Glutamatergic neuron (in vitro differentiated cells): ENCODE measurements at regions not wholly inside any gene's neighbourhood (a gene's known extent, or its start where the extent isn't known, plus 50 kb on each side); places are given as distances from the start of the nearest gene placed in this dataset.

ENCODE experiments used
- DNase-seq: peaks from one replicate; pipeline ENCODE4 v3.0.0; 2022
- H3K27ac Mint-ChIP-seq: one replicate; pipeline ENCODE4 v1.8.0; 2020; ENCODE audit warnings: mild to moderate bottlenecking, mixed read lengths, inconsistent platforms; ENCODE audit not compliant: unreplicated experiment
- H3K27me3 Mint-ChIP-seq: one replicate; pipeline ENCODE4 v1.8.0; 2020; ENCODE audit warnings: mild to moderate bottlenecking, moderate library complexity, mixed read lengths, inconsistent platforms; ENCODE audit not compliant: unreplicated experiment
- H3K36me3 Mint-ChIP-seq: one replicate; pipeline ENCODE4 v1.8.0; 2020; ENCODE audit warnings: mild to moderate bottlenecking, mixed read lengths, inconsistent platforms; ENCODE audit not compliant: unreplicated experiment
- H3K4me1 Mint-ChIP-seq: one replicate; pipeline ENCODE4 v1.8.0; 2020; ENCODE audit warnings: mild to moderate bottlenecking, low read depth, mixed read lengths, inconsistent platforms; ENCODE audit not compliant: unreplicated experiment
- H3K4me3 Mint-ChIP-seq: one replicate; pipeline ENCODE4 v1.8.0; 2020; ENCODE audit warnings: mild to moderate bottlenecking, mixed read lengths, inconsistent platforms; ENCODE audit not compliant: unreplicated experiment
- H3K9me3 Mint-ChIP-seq: one replicate; pipeline ENCODE4 v1.8.0; 2020; ENCODE audit warnings: mild to moderate bottlenecking, moderate library complexity, mixed read lengths, inconsistent platforms; ENCODE audit not compliant: unreplicated experiment
- TF ChIP-seq, protein P1 (sequence below): fragments of 200-600 bp; sonication (generic); IDR thresholded peaks from one replicate; pipeline ENCODE4 v1.5.0; 2021; ENCODE audit not compliant: partially characterized antibody, unreplicated experiment

- H3K4me3 Mint-ChIP-seq: no peak overlapping the region
- H3K27ac Mint-ChIP-seq: peak overlapping the region; percentile 92
- H3K27me3 Mint-ChIP-seq: peaks cover 11% of the 10 kb centered on the region
- H3K9me3 Mint-ChIP-seq: peaks cover 17% of the 10 kb centered on the region
- H3K4me1 Mint-ChIP-seq: peaks cover 59% of the 10 kb centered on the region
- H3K36me3 Mint-ChIP-seq: peaks cover 4% of the 10 kb centered on the region
- DNase-seq: peak; percentile 53
- TF ChIP-seq, protein P1, sequence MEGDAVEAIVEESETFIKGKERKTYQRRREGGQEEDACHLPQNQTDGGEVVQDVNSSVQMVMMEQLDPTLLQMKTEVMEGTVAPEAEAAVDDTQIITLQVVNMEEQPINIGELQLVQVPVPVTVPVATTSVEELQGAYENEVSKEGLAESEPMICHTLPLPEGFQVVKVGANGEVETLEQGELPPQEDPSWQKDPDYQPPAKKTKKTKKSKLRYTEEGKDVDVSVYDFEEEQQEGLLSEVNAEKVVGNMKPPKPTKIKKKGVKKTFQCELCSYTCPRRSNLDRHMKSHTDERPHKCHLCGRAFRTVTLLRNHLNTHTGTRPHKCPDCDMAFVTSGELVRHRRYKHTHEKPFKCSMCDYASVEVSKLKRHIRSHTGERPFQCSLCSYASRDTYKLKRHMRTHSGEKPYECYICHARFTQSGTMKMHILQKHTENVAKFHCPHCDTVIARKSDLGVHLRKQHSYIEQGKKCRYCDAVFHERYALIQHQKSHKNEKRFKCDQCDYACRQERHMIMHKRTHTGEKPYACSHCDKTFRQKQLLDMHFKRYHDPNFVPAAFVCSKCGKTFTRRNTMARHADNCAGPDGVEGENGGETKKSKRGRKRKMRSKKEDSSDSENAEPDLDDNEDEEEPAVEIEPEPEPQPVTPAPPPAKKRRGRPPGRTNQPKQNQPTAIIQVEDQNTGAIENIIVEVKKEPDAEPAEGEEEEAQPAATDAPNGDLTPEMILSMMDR: no peak
Observed at GRCh38 chr1:11417162-11417561, 61.8 kb upstream of the DISP3 start.

DNA sequence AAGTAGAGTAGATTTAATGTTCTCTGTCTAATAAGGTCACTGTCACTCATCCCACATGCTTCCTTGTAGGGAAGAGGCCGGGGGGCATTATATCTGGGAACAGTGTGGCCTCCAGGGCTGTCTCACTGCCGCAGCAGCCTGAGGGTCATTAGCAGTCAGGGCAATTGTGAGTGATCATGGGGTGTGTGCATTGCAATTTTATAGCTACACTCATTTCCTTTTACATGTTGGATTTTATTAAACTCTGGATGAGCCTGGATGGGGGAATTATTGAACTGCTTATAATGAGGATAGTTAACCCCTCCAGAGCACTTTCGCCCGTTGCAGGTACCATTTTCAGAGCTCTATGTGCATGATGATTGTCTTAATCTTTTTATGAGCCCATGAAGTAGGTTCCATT, 60.9 kb upstream of the DISP3 start:
- H3K4me3 Mint-ChIP-seq: no peak overlapping the region
- peaks cover 60% of the 10 kb centered on the region for H3K4me1 Mint-ChIP-seq
- H3K36me3 Mint-ChIP-seq: peaks cover 4% of the 10 kb centered on the region
- TF ChIP-seq, protein P1: no peak
- DNase-seq: no peak
- peaks cover 15% of the 10 kb centered on the region for H3K9me3 Mint-ChIP-seq
- H3K27ac Mint-ChIP-seq: peak overlapping the region; percentile 22
- peaks cover 11% of the 10 kb centered on the region for H3K27me3 Mint-ChIP-seq

DNA sequence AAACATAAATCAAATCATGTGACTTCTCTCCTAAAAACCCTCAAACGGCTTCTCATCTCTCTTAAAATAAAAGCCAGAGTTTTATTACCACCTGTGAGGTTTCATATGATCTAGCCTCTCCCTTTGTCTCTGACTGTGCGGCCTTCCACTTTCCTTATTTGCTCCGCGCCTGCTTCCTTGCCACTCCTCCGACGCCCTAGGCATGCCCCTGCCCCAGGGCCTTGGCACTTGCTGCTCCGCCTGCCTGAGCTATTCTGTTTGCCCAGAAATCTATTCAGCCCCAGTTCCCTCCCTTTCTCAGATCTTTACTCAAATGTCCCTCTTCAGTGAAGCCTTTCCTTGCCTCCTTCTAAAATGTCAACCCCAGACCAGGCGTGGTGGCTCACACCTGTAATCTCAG, 57.5 kb upstream of the DISP3 start:
- no peak overlapping the region for H3K27ac Mint-ChIP-seq
- TF ChIP-seq, protein P1: no peak
- no peak overlapping the region for H3K4me3 Mint-ChIP-seq
- H3K27me3 Mint-ChIP-seq: peaks cover 9% of the 10 kb centered on the region
- peaks cover 40% of the 10 kb centered on the region for H3K4me1 Mint-ChIP-seq
- DNase-seq: no peak
- H3K9me3 Mint-ChIP-seq: peaks cover 12% of the 10 kb centered on the region
- peaks cover 4% of the 10 kb centered on the region for H3K36me3 Mint-ChIP-seq

DNA sequence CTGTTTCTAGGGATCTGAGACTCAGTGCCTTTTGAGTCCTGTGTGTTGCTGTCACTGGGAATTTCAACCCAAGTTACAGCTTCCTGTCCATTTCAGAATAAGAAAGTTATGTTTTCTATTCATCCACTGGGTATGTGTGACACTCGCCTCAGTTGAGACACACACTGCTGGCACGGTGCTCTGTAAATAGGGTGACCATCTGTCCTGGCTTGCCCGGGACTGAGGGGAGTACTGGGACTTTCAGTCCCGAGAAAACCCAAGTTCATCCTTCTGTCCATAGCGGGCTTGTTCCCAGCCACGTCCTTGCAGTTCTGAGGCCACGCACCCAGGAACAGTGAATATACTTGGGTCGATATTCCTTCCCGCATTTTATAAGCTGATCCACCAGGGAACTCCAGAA, 56.3 kb upstream of the DISP3 start:
- Mint-ChIP-seq H3K36me3 (peaks cover 4% of the 10 kb centered on the region), H3K4me3 (no peak overlapping the region), H3K27ac (no peak overlapping the region), H3K4me1 (peaks cover 30% of the 10 kb centered on the region), H3K27me3 (peaks cover 2% of the 10 kb centered on the region), H3K9me3 (peaks cover 4% of the 10 kb centered on the region)
- no peak for DNase-seq
- TF ChIP-seq, protein P1: no peak

GRCh38 chr1:11426617-11427016, 52.3 kb upstream of the DISP3 start:
- H3K36me3 Mint-ChIP-seq: no peaks in the 10 kb centered on the region
- TF ChIP-seq, protein P1: no peak
- no peak for DNase-seq

More at GRCh38 chr1:11426617-11427016, 52.3 kb upstream of the DISP3 start:
- Mint-ChIP-seq H3K27ac (no peak overlapping the region), H3K27me3 (peaks cover under 1% of the 10 kb centered on the region), H3K9me3 (peaks cover 1% of the 10 kb centered on the region), H3K4me1 (peaks cover 12% of the 10 kb centered on the region), H3K4me3 (no peak overlapping the region)
